Aorta (tissue), 5 donors: ENCODE measurements at regions not wholly inside any gene's neighbourhood (a gene's known extent, or its start where the extent isn't known, plus 50 kb on each side); places are given as distances from the start of the nearest gene placed in this dataset.
A peak's percentile ranks its signal among the peaks of the same experiment; 100 is the strongest.

Experiments
- ATAC-seq: fragments of 200-7000 bp; cut with Tn5 transposase; one replicate; pipeline ENCODE4 v1.9.1; 2022; ENCODE audit warnings: moderate library complexity; ENCODE audit not compliant: low FRiP score
- DNase-seq, 2 donors: peaks; one replicate each; pipeline ENCODE4 v3.0.0-alpha.2; 2020
- H3K27ac ChIP-seq, 2 donors: one replicate each; pipeline ENCODE4 v1.5.1; 2013; ENCODE audit warnings: low read length in 2 of 2, mild to moderate bottlenecking in 2 of 2, moderate library complexity in 2 of 2, control low read depth in 1 of 2, inconsistent platforms in 1 of 2, low read depth in 1 of 2
- H3K27me3 ChIP-seq, 2 donors: one replicate each; pipeline ENCODE4 v1.6.1; 2013; ENCODE audit warnings: control low read depth in 1 of 2, low read length in 1 of 2, mild to moderate bottlenecking in 1 of 2, moderate library complexity in 1 of 2; ENCODE audit not compliant: insufficient read depth in 2 of 2, control insufficient read depth in 1 of 2
- H3K36me3 ChIP-seq, 2 donors: one replicate each; pipeline ENCODE4 v1.6.1; 2013; ENCODE audit warnings: control low read depth in 1 of 2, low read length in 1 of 2, mild to moderate bottlenecking in 1 of 2; ENCODE audit not compliant: insufficient read depth in 2 of 2, control insufficient read depth in 1 of 2
- H3K4me1 ChIP-seq, 2 donors: one replicate each; pipeline ENCODE4 v1.6.1; 2013; ENCODE audit warnings: low read length in 2 of 2, control low read depth in 1 of 2, mild to moderate bottlenecking in 1 of 2, moderate library complexity in 1 of 2; ENCODE audit not compliant: insufficient read depth in 2 of 2, control insufficient read depth in 1 of 2
- H3K4me3 ChIP-seq, 2 donors: one replicate each; pipeline ENCODE4 v1.5.1; 2013; ENCODE audit warnings: low read length in 2 of 2, control low read depth in 1 of 2, mild to moderate bottlenecking in 1 of 2
- H3K9me3 ChIP-seq: one replicate; pipeline ENCODE4 v1.6.1; 2013; ENCODE audit warnings: mild to moderate bottlenecking, low read length; ENCODE audit not compliant: control insufficient read depth
- whole genome bisulfite sequencing, 2 donors: extraction: QIAGEN DNeasy Blood & Tissue Kit; methylation state at CpG; one replicate each; pipeline ENCODE4 v1.1.7; 2013; 5-methylcytosine and 5-hydroxymethylcytosine counted together
- intact Hi-C, 2 donors: fragments of 100-400 bp; cut with DNase I; formaldehyde crosslinking; loops; one replicate each; pipeline versions ENCODE4 v1.14.2 to v1.15.0; 2022
- donor health status: healthy with polysubstance abuse.
- donor health status: Bipolar disorder and iron deficiency.
- donor health status: DM: no; HTN: no; CAD: no.
- donor health status: DM: no; HTN: no; CAD: no.
- donor health status: DM: yes; HTN: yes; CAD: no.

DNA sequence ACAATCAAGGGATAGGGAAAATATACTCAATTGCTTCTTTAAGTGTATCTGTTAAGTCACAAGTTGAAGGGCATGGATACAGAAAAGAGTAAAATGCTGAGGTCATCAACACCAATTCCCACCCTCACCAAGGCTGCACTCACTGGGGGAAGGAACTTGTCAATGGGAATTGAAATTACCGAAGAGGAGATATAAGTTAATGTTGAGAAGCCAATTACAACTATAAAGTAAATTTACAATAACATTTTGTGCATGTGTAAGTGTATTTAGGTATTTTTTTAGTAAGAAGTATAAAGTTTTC, 255.1 kb upstream of the KCNIP4 start:
- Histone ChIP-seq H3K27me3 (no peaks in the 10 kb centered on the region), H3K27ac (no peak overlapping the region), H3K36me3 (no peaks in the 10 kb centered on the region), H3K4me1 (no peaks in the 10 kb centered on the region), H3K9me3 (peaks cover 1% of the 10 kb centered on the region), H3K4me3 (no peak overlapping the region)
- 80 to 91% methylated on average over 1 of the region's 1 CpG for WGBS, 2 donors
- no peak for ATAC-seq
- DNase-seq, result no peak
- intact Hi-C loops, result no loop called here

DNA sequence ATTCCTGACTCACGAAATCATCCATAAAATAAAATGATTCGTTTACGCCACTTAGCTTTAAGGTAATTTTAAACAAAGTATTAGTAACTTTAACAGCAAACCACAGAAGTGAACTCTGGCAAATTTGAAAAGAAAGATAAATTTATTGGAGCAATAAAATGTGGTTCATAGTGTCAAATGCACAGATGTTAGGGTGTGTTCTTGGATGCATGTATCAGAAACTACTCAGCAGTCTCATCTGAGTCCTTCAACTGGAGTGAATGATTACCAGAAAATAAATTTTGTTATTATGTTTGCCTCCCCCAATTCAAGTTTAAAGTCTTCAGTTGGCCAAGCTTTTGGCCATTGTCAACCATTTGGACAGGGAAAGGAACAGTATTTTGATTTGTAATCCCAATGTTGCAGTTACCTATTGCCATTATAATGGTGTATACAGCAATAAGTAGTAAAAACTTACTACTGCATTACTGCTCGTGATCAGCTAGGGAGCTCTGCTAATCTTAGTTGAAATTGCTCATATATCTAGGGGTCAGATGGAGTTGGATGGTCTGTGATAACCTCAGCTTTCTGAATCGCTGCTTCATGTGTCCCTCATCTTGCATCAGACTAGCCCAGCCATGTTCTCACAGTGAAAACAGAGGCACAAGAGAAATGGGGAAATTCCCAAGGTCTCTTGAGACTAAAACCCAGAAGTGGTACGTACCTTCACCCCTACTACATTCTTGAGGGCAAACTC, 254.6 kb upstream of the KCNIP4 start:
- ATAC-seq (no peak), DNase-seq (no peak)
- Histone ChIP-seq H3K36me3 (no peaks in the 10 kb centered on the region), H3K4me3 (no peak overlapping the region), H3K4me1 (no peaks in the 10 kb centered on the region), H3K9me3 (peaks cover 1% of the 10 kb centered on the region), H3K27ac (no peak overlapping the region), H3K27me3 (no peaks in the 10 kb centered on the region)
- WGBS, 2 donors, result 69 to 70% methylated on average over 6 of the region's 6 CpGs
- intact Hi-C loops, result no loop called here

DNA sequence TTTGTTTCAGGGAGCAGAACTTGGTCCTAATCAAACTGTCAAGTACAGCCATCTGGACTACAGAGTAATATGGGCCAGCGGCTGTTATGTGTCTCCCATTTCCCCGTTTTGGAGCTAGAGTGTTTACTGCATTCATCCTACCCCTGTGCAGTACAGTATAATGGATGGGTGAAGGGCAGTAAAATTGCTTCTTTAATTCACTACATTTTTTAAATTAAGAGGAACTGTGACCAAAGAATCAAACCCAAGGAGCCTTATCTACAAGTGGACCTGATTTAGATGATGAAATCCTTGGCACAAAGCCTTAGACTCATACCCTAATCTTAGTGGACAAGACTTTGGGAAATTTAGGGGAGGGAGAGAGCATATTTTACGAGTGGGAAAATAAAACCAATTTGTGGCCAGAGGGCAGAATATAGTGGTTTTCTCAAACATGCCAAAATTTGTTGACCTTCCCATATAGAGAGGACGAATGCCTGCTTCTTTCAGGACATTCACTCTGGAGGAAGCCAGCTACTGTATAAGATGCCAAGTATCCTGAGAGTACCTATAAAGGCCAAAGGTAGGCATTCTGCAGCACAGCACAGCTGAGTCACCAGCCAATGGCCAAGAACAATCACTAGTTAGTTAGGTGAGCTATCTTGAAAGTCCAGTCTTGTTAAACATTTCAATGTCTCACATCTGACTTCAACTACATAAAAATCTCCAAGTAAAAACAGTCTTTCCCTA, 253.8 kb upstream of the KCNIP4 start:
- no peak for ATAC-seq

DNA sequence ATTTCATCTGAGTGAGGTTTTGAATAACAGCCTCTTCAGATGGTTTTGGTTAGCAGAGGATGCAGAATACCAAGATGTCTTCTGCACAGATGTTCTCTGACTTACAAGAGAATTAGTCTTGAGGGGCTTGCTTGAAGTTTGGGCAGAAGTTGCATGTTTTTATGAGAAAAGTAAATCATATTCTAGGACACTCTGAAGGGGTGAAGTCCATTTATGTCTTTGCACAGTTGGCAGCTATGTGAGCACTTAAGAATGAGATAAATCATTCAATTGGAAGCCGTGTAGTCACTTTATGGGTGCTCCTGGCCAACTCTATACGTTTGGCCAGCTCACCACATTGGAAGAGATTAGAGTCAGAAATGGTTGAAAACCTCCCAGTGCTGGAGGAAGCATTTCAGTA, 252.7 kb upstream of the KCNIP4 start:
- intact Hi-C loops, result no loop called here
- 16 to 24% methylated on average over 2 of the region's 2 CpGs for WGBS, 2 donors
- H3K36me3 ChIP-seq, result no peaks in the 10 kb centered on the region
- H3K27me3 ChIP-seq, result no peaks in the 10 kb centered on the region
- H3K4me1 ChIP-seq, result no peaks in the 10 kb centered on the region
- peaks cover 1% of the 10 kb centered on the region for H3K9me3 ChIP-seq
- DNase-seq, result no peak
- no peak for ATAC-seq
- no peak overlapping the region for H3K4me3 ChIP-seq
- no peak overlapping the region for H3K27ac ChIP-seq

More for the DNA sequence above, 253.8 kb upstream of the KCNIP4 start:
- H3K9me3 ChIP-seq, result peaks cover 1% of the 10 kb centered on the region
- DNase-seq, result no peak
- H3K27ac ChIP-seq, result no peak overlapping the region
- 57 to 65% methylated on average over 4 of the region's 4 CpGs for WGBS, 2 donors
- no peak overlapping the region for H3K4me3 ChIP-seq
- no peaks in the 10 kb centered on the region for H3K36me3 ChIP-seq
- H3K4me1 ChIP-seq, result no peaks in the 10 kb centered on the region
- no peaks in the 10 kb centered on the region for H3K27me3 ChIP-seq
- intact Hi-C loops, result no loop called here

DNA sequence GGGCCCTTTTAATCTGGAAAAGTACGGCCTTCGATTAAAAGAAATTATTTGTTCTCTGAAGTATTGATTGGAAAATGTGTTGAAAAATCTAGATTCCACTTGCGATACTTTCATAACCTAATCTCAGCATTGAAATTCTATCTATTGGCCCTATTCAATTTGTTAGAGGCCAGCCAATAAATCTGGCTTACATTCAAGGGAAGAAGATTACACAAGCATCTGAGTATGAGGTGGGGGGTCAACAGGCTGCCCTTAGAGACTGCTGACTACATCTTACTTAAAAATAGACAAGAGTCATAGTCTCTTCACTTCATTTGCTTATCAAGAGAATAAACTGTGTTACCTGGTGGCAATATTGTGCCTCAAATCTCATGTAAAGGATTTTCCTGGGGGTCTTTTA, 248.0 kb upstream of the KCNIP4 start:
- DNase-seq (no peak), ATAC-seq (no peak)
- H3K36me3 ChIP-seq, result no peaks in the 10 kb centered on the region
- peaks cover 1% of the 10 kb centered on the region for H3K9me3 ChIP-seq
- no peaks in the 10 kb centered on the region for H3K27me3 ChIP-seq
- H3K27ac ChIP-seq, result no peak overlapping the region
- no peaks in the 10 kb centered on the region for H3K4me1 ChIP-seq
- intact Hi-C loops, result no loop called here
- no peak overlapping the region for H3K4me3 ChIP-seq
- WGBS, 2 donors, result 89 to 92% methylated on average over 3 of the region's 3 CpGs

DNA sequence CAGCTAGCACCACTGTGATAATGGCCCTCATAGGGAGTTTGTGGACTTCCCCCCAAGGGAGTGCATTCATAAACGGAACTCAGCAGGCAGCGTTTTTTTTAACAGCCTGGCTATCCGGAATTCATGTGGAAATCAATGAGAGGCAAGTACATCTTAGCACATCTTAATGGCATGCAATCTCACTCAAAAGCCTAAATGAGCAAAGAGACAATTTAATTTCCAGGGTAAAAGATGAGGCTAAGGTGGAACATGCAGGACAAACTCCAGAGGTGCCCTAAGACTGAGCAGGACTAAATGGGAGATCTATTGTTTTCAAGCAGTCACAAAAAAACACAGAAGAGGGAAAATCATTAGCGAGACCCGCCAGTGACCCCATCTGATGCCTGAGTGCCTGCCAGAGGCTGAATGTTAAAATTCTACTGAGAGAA, 243.5 kb upstream of the KCNIP4 start:
- no peaks in the 10 kb centered on the region for H3K36me3 ChIP-seq
- ATAC-seq, result no peak
- no peak overlapping the region for H3K27ac ChIP-seq
- H3K27me3 ChIP-seq, result no peaks in the 10 kb centered on the region
- H3K4me3 ChIP-seq, result no peak overlapping the region
- 9 to 14% methylated on average over 5 of the region's 5 CpGs for WGBS, 2 donors
- no peaks in the 10 kb centered on the region for H3K9me3 ChIP-seq
- intact Hi-C loops, result no loop called here
- no peaks in the 10 kb centered on the region for H3K4me1 ChIP-seq
- DNase-seq, result no peak

DNA sequence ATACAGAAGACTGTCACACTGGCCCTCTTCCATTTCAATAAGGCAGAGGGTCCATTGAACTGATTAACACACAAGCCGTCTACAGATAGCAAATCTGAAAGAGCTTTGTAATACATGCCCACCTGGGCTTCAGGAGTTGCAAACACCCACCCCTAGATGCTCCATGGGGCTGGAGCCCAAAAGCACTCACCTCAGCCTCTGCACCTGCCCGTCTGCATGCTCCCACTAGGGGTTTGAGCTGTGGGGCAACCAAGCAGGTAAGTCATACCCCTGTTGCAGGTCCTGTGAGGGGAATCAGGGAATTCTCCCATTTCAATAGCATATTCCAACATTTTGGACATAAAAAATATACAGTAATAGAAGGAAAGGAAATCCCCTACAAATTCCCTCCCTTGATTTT, 243.0 kb upstream of the KCNIP4 start:
- intact Hi-C loops, result no loop called here
- no peak overlapping the region for H3K4me3 ChIP-seq
- H3K4me1 ChIP-seq, result no peaks in the 10 kb centered on the region
- H3K27me3 ChIP-seq, result no peaks in the 10 kb centered on the region
- H3K9me3 ChIP-seq, result no peaks in the 10 kb centered on the region
- ATAC-seq (peak; percentile 29), DNase-seq (no peak)
- H3K27ac ChIP-seq, result no peak overlapping the region
- 46 to 48% methylated on average over 2 of the region's 2 CpGs for WGBS, 2 donors
- H3K36me3 ChIP-seq, result no peaks in the 10 kb centered on the region

DNA sequence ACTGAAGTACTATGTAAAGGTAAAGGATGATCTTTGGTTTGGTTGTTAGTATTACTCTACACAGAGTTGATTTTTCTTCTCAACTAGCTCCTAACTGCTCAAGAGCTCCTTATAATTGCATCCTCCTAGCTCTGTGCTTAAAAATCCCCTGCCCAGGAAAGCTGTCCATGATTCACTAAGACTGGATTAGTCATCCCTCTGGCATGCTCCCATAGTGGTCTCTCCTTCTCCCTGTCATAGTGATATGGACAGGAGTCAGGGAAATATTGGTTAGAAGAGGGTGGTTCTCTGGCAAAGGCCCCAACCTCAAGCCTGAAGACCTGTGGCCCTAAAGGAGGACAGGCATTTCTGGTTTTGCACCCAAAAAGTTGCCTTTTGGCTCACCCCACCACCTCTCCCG, 242.3 kb upstream of the KCNIP4 start:
- Histone ChIP-seq H3K4me3 (no peak overlapping the region), H3K27me3 (no peaks in the 10 kb centered on the region), H3K4me1 (no peaks in the 10 kb centered on the region), H3K36me3 (no peaks in the 10 kb centered on the region), H3K9me3 (no peaks in the 10 kb centered on the region), H3K27ac (no peak overlapping the region)
- no peak for ATAC-seq
- DNase-seq, result no peak
- intact Hi-C loops, result no loop called here
- WGBS, 2 donors, result 87 to 92% methylated on average over 1 of the region's 1 CpG

DNA sequence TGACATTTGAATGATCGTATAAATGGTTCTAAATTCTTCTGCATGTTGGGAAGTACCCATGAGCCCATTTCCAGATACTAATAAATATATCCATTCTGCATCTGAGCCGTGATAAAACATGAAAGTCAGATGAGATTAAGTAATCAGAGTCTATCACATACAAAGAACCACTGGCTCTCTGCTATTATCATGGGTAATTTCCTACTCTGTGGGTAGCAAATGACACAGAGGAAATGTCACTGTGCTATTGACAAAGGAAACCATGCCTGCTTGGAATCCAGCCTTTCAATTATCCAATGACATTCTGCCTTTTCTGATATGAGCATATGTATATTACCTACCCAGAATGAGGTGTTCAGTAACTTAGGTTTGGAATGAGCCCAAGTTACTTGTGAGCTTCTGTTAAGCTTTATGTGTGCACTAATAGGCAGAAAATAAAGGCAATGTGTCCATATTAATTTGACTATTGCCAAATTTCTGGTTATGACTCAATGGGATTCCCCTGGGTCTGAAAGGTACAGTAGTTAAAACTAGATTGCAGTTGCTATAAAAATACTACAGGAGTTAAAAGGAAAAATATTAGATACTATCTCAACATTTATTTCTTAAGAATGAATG, 238.7 kb upstream of the KCNIP4 start:
- Histone ChIP-seq H3K36me3 (no peaks in the 10 kb centered on the region), H3K27me3 (no peaks in the 10 kb centered on the region), H3K4me3 (no peak overlapping the region), H3K4me1 (no peaks in the 10 kb centered on the region), H3K27ac (no peak overlapping the region), H3K9me3 (no peaks in the 10 kb centered on the region)
- DNase-seq, result no peak
- no peak for ATAC-seq
- intact Hi-C loops, result no loop called here
- WGBS, 2 donors, result 72 to 74% methylated on average over 2 of the region's 2 CpGs
